Glutamatergic neuron (in vitro differentiated cells): ENCODE measurements at regions not wholly inside any gene's neighbourhood (a gene's known extent, or its start where the extent isn't known, plus 50 kb on each side); places are given as distances from the start of the nearest gene placed in this dataset.

Experiments
- DNase-seq: peaks from one replicate; pipeline ENCODE4 v3.0.0; 2022
- H3K27ac Mint-ChIP-seq: one replicate; pipeline ENCODE4 v1.8.0; 2020; ENCODE audit warnings: mild to moderate bottlenecking, mixed read lengths, inconsistent platforms; ENCODE audit not compliant: unreplicated experiment
- H3K27me3 Mint-ChIP-seq: one replicate; pipeline ENCODE4 v1.8.0; 2020; ENCODE audit warnings: mild to moderate bottlenecking, moderate library complexity, mixed read lengths, inconsistent platforms; ENCODE audit not compliant: unreplicated experiment
- H3K36me3 Mint-ChIP-seq: one replicate; pipeline ENCODE4 v1.8.0; 2020; ENCODE audit warnings: mild to moderate bottlenecking, mixed read lengths, inconsistent platforms; ENCODE audit not compliant: unreplicated experiment
- H3K4me1 Mint-ChIP-seq: one replicate; pipeline ENCODE4 v1.8.0; 2020; ENCODE audit warnings: mild to moderate bottlenecking, low read depth, mixed read lengths, inconsistent platforms; ENCODE audit not compliant: unreplicated experiment
- H3K4me3 Mint-ChIP-seq: one replicate; pipeline ENCODE4 v1.8.0; 2020; ENCODE audit warnings: mild to moderate bottlenecking, mixed read lengths, inconsistent platforms; ENCODE audit not compliant: unreplicated experiment
- H3K9me3 Mint-ChIP-seq: one replicate; pipeline ENCODE4 v1.8.0; 2020; ENCODE audit warnings: mild to moderate bottlenecking, moderate library complexity, mixed read lengths, inconsistent platforms; ENCODE audit not compliant: unreplicated experiment
- TF ChIP-seq, protein P1 (sequence below): fragments of 200-600 bp; sonication (generic); IDR thresholded peaks from one replicate; pipeline ENCODE4 v1.5.0; 2021; ENCODE audit not compliant: partially characterized antibody, unreplicated experiment

DNA sequence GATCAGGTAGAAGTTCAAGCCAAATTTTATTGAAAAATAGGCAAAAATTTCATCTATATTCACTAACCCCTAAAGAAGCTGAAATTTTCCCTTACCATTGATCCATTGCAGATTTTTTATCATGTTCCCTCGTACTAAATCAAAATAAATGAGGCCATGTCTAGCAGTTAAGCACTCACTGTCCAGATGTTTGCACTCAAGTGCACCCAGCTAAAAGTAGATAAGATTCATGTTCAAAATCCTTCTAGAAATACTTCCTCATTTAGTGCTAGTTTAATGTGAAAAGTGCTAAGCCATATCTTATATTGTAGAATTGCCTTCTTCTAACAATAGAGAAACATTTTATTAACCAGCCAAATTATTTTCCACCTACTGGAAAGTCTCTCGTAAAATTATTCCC, 164.7 kb upstream of the UBE2E2 start:
- H3K4me3 Mint-ChIP-seq: no peak overlapping the region
- DNase-seq: no peak
- TF ChIP-seq, protein P1, sequence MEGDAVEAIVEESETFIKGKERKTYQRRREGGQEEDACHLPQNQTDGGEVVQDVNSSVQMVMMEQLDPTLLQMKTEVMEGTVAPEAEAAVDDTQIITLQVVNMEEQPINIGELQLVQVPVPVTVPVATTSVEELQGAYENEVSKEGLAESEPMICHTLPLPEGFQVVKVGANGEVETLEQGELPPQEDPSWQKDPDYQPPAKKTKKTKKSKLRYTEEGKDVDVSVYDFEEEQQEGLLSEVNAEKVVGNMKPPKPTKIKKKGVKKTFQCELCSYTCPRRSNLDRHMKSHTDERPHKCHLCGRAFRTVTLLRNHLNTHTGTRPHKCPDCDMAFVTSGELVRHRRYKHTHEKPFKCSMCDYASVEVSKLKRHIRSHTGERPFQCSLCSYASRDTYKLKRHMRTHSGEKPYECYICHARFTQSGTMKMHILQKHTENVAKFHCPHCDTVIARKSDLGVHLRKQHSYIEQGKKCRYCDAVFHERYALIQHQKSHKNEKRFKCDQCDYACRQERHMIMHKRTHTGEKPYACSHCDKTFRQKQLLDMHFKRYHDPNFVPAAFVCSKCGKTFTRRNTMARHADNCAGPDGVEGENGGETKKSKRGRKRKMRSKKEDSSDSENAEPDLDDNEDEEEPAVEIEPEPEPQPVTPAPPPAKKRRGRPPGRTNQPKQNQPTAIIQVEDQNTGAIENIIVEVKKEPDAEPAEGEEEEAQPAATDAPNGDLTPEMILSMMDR: no peak
- no peaks in the 10 kb centered on the region for H3K27me3 Mint-ChIP-seq
- no peaks in the 10 kb centered on the region for H3K4me1 Mint-ChIP-seq
- no peak overlapping the region for H3K27ac Mint-ChIP-seq
- no peaks in the 10 kb centered on the region for H3K9me3 Mint-ChIP-seq
- no peaks in the 10 kb centered on the region for H3K36me3 Mint-ChIP-seq

DNA sequence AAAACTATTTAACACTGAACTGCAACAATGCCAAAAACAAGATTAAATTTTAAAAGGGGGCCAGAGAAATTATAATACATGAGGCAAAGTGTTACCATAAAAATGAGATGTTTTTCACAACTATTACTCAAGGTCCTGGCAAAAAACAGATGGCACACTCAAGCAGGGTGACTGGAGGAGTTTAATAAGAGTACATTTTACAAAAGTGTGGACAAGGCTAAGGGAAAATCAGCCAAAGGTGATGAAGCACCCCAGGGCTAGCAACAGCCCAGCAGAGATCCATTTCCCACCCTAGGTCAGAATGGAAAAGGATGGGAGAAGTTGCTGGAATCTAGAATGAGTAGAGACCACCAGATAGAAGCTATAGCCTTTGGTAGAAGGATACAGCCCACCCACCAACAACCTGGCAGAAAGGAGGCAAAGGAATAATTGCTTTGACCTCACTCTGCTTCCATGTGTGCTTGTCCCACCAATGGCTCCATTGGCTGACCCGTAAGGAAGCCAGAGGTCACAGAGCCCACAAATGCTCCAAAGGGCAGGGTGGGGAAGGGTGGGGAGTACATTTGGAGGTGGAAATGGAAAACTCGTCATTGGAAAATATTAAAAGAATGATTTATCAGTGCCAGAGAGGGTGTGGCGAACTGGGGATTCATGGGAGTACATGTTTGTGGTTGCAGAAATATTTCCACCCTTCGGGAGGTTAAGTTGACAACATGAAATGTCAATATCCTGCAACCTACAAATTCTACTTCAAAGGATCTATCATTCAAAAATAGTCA, 161.0 kb upstream of the UBE2E2 start:
- no peak overlapping the region for H3K27ac Mint-ChIP-seq
- H3K9me3 Mint-ChIP-seq: no peaks in the 10 kb centered on the region
- H3K27me3 Mint-ChIP-seq: no peaks in the 10 kb centered on the region

GRCh38 chr3:23044463-23044862, 158.7 kb upstream of the UBE2E2 start:
- Mint-ChIP-seq H3K36me3 (no peaks in the 10 kb centered on the region), H3K9me3 (no peaks in the 10 kb centered on the region)

More for the DNA sequence above, 161.0 kb upstream of the UBE2E2 start:
- Mint-ChIP-seq H3K36me3 (no peaks in the 10 kb centered on the region), H3K4me1 (no peaks in the 10 kb centered on the region), H3K4me3 (no peak overlapping the region)
- TF ChIP-seq, protein P1: no peak
- no peak for DNase-seq

DNA sequence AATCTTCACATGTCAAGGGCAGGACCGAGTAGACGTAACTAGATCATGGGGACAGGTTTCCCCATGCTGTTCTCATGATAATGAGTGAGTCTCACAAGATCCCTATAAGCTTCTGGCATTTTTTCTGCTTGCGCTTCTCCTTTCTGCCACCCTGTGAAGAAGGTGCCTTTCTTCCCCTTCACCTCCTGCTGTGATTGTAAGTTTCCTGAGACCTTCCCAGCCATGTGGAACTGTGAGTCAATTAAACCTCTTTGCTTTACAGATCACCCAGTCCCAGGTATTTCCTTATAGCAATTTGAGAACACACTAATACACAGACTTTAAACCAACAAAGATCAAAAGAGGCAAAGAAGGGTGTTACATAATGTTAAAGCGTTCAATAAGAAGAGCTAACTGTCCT, 156.6 kb upstream of the UBE2E2 start:
- Mint-ChIP-seq H3K36me3 (no peaks in the 10 kb centered on the region), H3K4me1 (no peaks in the 10 kb centered on the region), H3K4me3 (no peak overlapping the region), H3K27ac (no peak overlapping the region), H3K27me3 (peaks cover 2% of the 10 kb centered on the region), H3K9me3 (no peaks in the 10 kb centered on the region)
- DNase-seq: no peak
- TF ChIP-seq, protein P1: no peak

More at GRCh38 chr3:23044463-23044862, 158.7 kb upstream of the UBE2E2 start:
- no peak for DNase-seq
- TF ChIP-seq, protein P1: no peak
- H3K27me3 Mint-ChIP-seq: peaks cover 2% of the 10 kb centered on the region
- no peak overlapping the region for H3K27ac Mint-ChIP-seq
- H3K4me1 Mint-ChIP-seq: no peaks in the 10 kb centered on the region
- H3K4me3 Mint-ChIP-seq: no peak overlapping the region
